Erythroblast (primary cell): ENCODE measurements at regions not wholly inside any gene's neighbourhood (a gene's known extent, or its start where the extent isn't known, plus 50 kb on each side); places are given as distances from the start of the nearest gene placed in this dataset.

Experiments
- GATA1 ChIP-seq: IDR thresholded peaks from 2 replicates; pipeline ENCODE4 v1.6.1; 2011; ENCODE audit warnings: low read depth, mild to moderate bottlenecking, control low read depth, low read length, moderate library complexity
- POLR2A ChIP-seq: IDR thresholded peaks from 2 replicates; pipeline ENCODE4 v1.6.1; 2011; ENCODE audit warnings: mild to moderate bottlenecking, low read length

DNA sequence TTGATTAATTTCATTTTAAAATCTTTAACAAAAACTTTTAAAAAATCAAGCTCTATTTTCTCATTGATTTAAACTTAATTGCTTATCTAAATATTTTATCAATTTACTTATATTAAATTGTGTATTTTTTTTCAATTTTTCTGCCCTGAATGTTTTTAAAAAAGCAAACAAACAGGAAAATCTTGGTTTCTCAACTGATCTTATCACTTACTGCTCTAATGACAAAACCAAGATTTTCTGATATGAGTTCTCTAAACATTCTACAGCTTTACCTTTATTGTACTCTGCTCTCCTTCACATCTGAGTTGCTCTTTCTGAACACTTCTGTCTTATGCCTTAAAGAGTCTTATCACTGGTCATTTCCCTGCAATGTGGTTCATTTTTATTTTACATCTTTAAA lies 587.8 kb upstream of the BCHE start:
- TF ChIP-seq POLR2A (no peak), GATA1 (no peak)
